ENCODE measurements at regions not wholly inside any gene's neighbourhood (a gene's known extent, or its start where the extent isn't known, plus 50 kb on each side); places are given as distances from the start of the nearest gene placed in this dataset.

DNA sequence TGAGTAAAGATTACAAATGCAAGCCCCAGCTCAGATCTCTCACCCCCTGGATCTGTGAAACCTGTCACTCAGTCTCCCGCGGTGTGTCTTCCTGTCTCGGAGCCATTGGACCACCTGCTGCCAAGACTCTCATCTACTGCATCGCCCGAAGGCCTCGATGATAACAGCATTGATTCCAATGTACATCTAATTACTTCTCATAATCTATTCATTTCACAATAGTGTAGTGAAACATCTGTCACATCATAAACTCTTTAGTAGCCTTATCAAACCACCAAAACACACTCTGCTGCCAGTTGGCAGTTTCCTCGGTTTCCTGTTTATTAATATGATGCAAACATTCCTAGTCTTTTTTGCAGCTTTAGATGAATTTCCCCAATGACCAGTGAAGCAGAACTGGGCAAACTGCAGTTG lies 220.3 kb downstream of the POU4F1 start:
- Histone ChIP-seq H3K4me3 (replicated peaks in 1 of 3; ENCODE audit: low read depth in 2 of 3, low read length in 3 of 3) (no peak overlapping the region), H2AFZ (ENCODE audit: insufficient read depth, low read depth, low read length, poor library complexity, severe bottlenecking) (no peak overlapping the region), H3K27me3 (ENCODE audit: control insufficient read depth in 2 of 2, insufficient read depth in 2 of 2, low read length in 2 of 2) (no peaks in the 10 kb centered on the region), H3K9me3 (replicated peaks in 1 of 2; ENCODE audit: control insufficient read depth in 1 of 2, insufficient read depth in 1 of 2, low read length in 2 of 2) (peaks cover 0 to 2% of the 10 kb centered on the region in 2 donors), H3K9ac (ENCODE audit: insufficient read depth, low read length, poor library complexity, severe bottlenecking) (no peak overlapping the region), H3K36me3 (replicated peaks in 1 of 2; ENCODE audit: control insufficient read depth in 1 of 2, insufficient read depth in 2 of 2, low read length in 2 of 2) (no peaks in the 10 kb centered on the region), H3K27ac (ENCODE audit: low read depth in 1 of 2, low read length in 2 of 2) (no peak overlapping the region), H4K20me1 (ENCODE audit: insufficient read depth, low read length) (no peaks in the 10 kb centered on the region), H3K79me2 (ENCODE audit: insufficient read depth, low read length) (no peaks in the 10 kb centered on the region), H3K4me2 (replicated peaks; ENCODE audit: extremely low read depth, low read length, poor library complexity, severe bottlenecking) (no peak overlapping the region), H3K4me1 (ENCODE audit: control insufficient read depth in 1 of 2, insufficient read depth in 2 of 2, low read length in 2 of 2) (peaks cover 0 to 2% of the 10 kb centered on the region in 2 donors)
- H3K4me3 Mint-ChIP-seq: no peak overlapping the region
- TF ChIP-seq, protein P1, sequence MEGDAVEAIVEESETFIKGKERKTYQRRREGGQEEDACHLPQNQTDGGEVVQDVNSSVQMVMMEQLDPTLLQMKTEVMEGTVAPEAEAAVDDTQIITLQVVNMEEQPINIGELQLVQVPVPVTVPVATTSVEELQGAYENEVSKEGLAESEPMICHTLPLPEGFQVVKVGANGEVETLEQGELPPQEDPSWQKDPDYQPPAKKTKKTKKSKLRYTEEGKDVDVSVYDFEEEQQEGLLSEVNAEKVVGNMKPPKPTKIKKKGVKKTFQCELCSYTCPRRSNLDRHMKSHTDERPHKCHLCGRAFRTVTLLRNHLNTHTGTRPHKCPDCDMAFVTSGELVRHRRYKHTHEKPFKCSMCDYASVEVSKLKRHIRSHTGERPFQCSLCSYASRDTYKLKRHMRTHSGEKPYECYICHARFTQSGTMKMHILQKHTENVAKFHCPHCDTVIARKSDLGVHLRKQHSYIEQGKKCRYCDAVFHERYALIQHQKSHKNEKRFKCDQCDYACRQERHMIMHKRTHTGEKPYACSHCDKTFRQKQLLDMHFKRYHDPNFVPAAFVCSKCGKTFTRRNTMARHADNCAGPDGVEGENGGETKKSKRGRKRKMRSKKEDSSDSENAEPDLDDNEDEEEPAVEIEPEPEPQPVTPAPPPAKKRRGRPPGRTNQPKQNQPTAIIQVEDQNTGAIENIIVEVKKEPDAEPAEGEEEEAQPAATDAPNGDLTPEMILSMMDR (IDR thresholded peaks at IDR 0.05): no peak
- no peaks in the 10 kb centered on the region for H3K36me3 Mint-ChIP-seq
- peaks cover 0 to 1% (median 1%) of the 10 kb centered on the region in 3 donors for H3K27me3 Mint-ChIP-seq (ENCODE audit: low read depth in 3 of 3)
- peaks cover 8% of the 10 kb centered on the region for H3K4me1 Mint-ChIP-seq
- peaks cover 0 to 5% (median 0%) of the 10 kb centered on the region in 7 donors for H3K9me3 Mint-ChIP-seq
- H3K27ac Mint-ChIP-seq: no peak overlapping the region
- intact Hi-C loops (cut with micrococcal nuclease): no loop called here
- 0% methylated on average over 1 of the region's 7 CpGs for WGBS (ENCODE audit: insufficient coverage)
- DNase-seq: no peak

DNA sequence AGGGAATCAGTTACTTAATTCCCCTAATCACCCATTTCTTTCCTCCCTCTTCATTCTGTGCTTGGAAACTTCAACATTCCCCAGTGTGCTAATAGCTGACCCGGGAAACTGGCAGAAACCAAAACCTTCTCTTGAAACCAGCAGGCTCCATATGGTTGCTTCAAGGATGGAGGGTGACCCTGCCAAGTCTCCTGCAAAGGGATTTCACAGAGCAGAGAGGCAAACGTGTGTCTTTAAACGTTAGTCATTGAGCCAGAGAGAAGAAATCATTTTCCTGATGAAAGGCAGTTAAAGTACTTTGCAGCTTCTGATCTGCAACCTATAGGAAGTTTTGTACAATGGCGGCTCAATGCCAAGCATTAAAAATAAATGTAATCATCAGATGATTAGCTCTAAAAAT lies 220.9 kb downstream of the POU4F1 start:
- Mint-ChIP-seq H3K4me1 (peaks cover 8% of the 10 kb centered on the region), H3K9me3 (peaks cover 0 to 3% (median 0%) of the 10 kb centered on the region in 7 donors), H3K4me3 (no peak overlapping the region), H3K27ac (no peak overlapping the region), H3K36me3 (no peaks in the 10 kb centered on the region), H3K27me3 (ENCODE audit: low read depth in 3 of 3) (no peaks in the 10 kb centered on the region)
- H3K4me2 ChIP-seq (replicated peaks; ENCODE audit: extremely low read depth, low read length, poor library complexity, severe bottlenecking): no peak overlapping the region
- H3K9me3 ChIP-seq (replicated peaks in 1 of 2; ENCODE audit: control insufficient read depth in 1 of 2, insufficient read depth in 1 of 2, low read length in 2 of 2): no peaks in the 10 kb centered on the region
- DNase-seq: no peak
- H2AFZ ChIP-seq (ENCODE audit: insufficient read depth, low read depth, low read length, poor library complexity, severe bottlenecking): no peak overlapping the region
- no peaks in the 10 kb centered on the region for H4K20me1 ChIP-seq (ENCODE audit: insufficient read depth, low read length)
- no peak overlapping the region for H3K4me3 ChIP-seq (replicated peaks in 1 of 3; ENCODE audit: low read depth in 2 of 3, low read length in 3 of 3)
- intact Hi-C loops (cut with micrococcal nuclease): no loop called here
- peaks cover 0 to 2% of the 10 kb centered on the region in 2 donors for H3K4me1 ChIP-seq (ENCODE audit: control insufficient read depth in 1 of 2, insufficient read depth in 2 of 2, low read length in 2 of 2)
- H3K9ac ChIP-seq (ENCODE audit: insufficient read depth, low read length, poor library complexity, severe bottlenecking): no peak overlapping the region
- H3K36me3 ChIP-seq (replicated peaks in 1 of 2; ENCODE audit: control insufficient read depth in 1 of 2, insufficient read depth in 2 of 2, low read length in 2 of 2): no peaks in the 10 kb centered on the region
- H3K79me2 ChIP-seq (ENCODE audit: insufficient read depth, low read length): no peaks in the 10 kb centered on the region
- TF ChIP-seq, protein P1 (IDR thresholded peaks at IDR 0.05): no peak
- H3K27me3 ChIP-seq (ENCODE audit: control insufficient read depth in 2 of 2, insufficient read depth in 2 of 2, low read length in 2 of 2): no peaks in the 10 kb centered on the region
- 27% methylated on average over 2 of the region's 4 CpGs for whole genome bisulfite sequencing (ENCODE audit: insufficient coverage)
- H3K27ac ChIP-seq (ENCODE audit: low read depth in 1 of 2, low read length in 2 of 2): no peak overlapping the region
